ENCODE measurements at regions not wholly inside any gene's neighbourhood (a gene's known extent, or its start where the extent isn't known, plus 50 kb on each side); places are given as distances from the start of the nearest gene placed in this dataset.
"Not testable (repeated sequence)": the region's sequence is repeated elsewhere in the genome, so short reads cannot be mapped to it uniquely, and the experiment has no call there.

GRCh38 chr18:70808481-70809056, 519.7 kb downstream of the SOCS6 start:
- Histone ChIP-seq H3K36me3 (ENCODE audit: control insufficient read depth in 2 of 2, insufficient read depth in 2 of 2, low read length in 2 of 2) (no peaks in the 10 kb centered on the region), H3K27ac (ENCODE audit: low read length) (no peak overlapping the region)

GRCh38 chr18:70781860-70782453, 493.1 kb downstream of the SOCS6 start:
- no peaks in the 10 kb centered on the region for H3K4me1 ChIP-seq (ENCODE audit: control insufficient read depth, insufficient read depth, low read length)
- H3K4me3 ChIP-seq (ENCODE audit: low read length in 2 of 2), result no peak overlapping the region
- H3K36me3 ChIP-seq (ENCODE audit: control insufficient read depth in 2 of 2, insufficient read depth in 2 of 2, low read length in 2 of 2), result no peaks in the 10 kb centered on the region
- no peaks in the 10 kb centered on the region for H3K9me3 ChIP-seq (ENCODE audit: control insufficient read depth in 2 of 2, low read length in 2 of 2)
- H3K9ac ChIP-seq (ENCODE audit: low read length in 2 of 2), result no peak overlapping the region
- no peak overlapping the region for H3K27ac ChIP-seq (ENCODE audit: low read length)
- no peaks in the 10 kb centered on the region for H3K27me3 ChIP-seq (ENCODE audit: control insufficient read depth in 1 of 2, insufficient read depth in 2 of 2, low read length in 2 of 2)

More at GRCh38 chr18:70808481-70809056, 519.7 kb downstream of the SOCS6 start:
- no peak overlapping the region for H3K9ac ChIP-seq (ENCODE audit: low read length in 2 of 2)
- H3K4me3 ChIP-seq (ENCODE audit: low read length in 2 of 2), result no peak overlapping the region
- H3K9me3 ChIP-seq (ENCODE audit: control insufficient read depth in 2 of 2, low read length in 2 of 2), result no peaks in the 10 kb centered on the region
- H3K4me1 ChIP-seq (ENCODE audit: control insufficient read depth, insufficient read depth, low read length), result no peaks in the 10 kb centered on the region
- no peaks in the 10 kb centered on the region for H3K27me3 ChIP-seq (ENCODE audit: control insufficient read depth in 1 of 2, insufficient read depth in 2 of 2, low read length in 2 of 2)

GRCh38 chr18:70766254-70766653, 477.4 kb downstream of the SOCS6 start:
- not testable (repeated sequence) for H3K27me3 ChIP-seq (ENCODE audit: control insufficient read depth in 1 of 2, insufficient read depth in 2 of 2, low read length in 2 of 2); H3K9me3 ChIP-seq (ENCODE audit: control insufficient read depth in 2 of 2, low read length in 2 of 2); H3K4me3 ChIP-seq (ENCODE audit: low read length in 2 of 2); H3K27ac ChIP-seq (ENCODE audit: low read length); H3K9ac ChIP-seq (ENCODE audit: low read length in 2 of 2); H3K4me1 ChIP-seq (ENCODE audit: control insufficient read depth, insufficient read depth, low read length); H3K36me3 ChIP-seq (ENCODE audit: control insufficient read depth in 2 of 2, insufficient read depth in 2 of 2, low read length in 2 of 2)

- H3K4me1 ChIP-seq (ENCODE audit: control insufficient read depth, insufficient read depth, low read length), result no peaks in the 10 kb centered on the region
- no peak overlapping the region for H3K4me3 ChIP-seq (ENCODE audit: low read length in 2 of 2)
- no peaks in the 10 kb centered on the region for H3K9me3 ChIP-seq (ENCODE audit: control insufficient read depth in 2 of 2, low read length in 2 of 2)
Measured at GRCh38 chr18:70762812-70763211, 474.0 kb downstream of the SOCS6 start.

GRCh38 chr18:70758780-70759179, 469.9 kb downstream of the SOCS6 start:
- H3K9me3 ChIP-seq (ENCODE audit: control insufficient read depth in 2 of 2, low read length in 2 of 2), result no peaks in the 10 kb centered on the region
- no peaks in the 10 kb centered on the region for H3K27me3 ChIP-seq (ENCODE audit: control insufficient read depth in 1 of 2, insufficient read depth in 2 of 2, low read length in 2 of 2)
- H3K36me3 ChIP-seq (ENCODE audit: control insufficient read depth in 2 of 2, insufficient read depth in 2 of 2, low read length in 2 of 2), result no peaks in the 10 kb centered on the region
- H3K4me3 ChIP-seq (ENCODE audit: low read length in 2 of 2), result no peak overlapping the region
- H3K9ac ChIP-seq (ENCODE audit: low read length in 2 of 2), result no peak overlapping the region
- H3K4me1 ChIP-seq (ENCODE audit: control insufficient read depth, insufficient read depth, low read length), result no peaks in the 10 kb centered on the region
- H3K27ac ChIP-seq (ENCODE audit: low read length), result no peak overlapping the region

More at GRCh38 chr18:70762812-70763211, 474.0 kb downstream of the SOCS6 start:
- H3K27me3 ChIP-seq (ENCODE audit: control insufficient read depth in 1 of 2, insufficient read depth in 2 of 2, low read length in 2 of 2), result no peaks in the 10 kb centered on the region
- no peak overlapping the region for H3K27ac ChIP-seq (ENCODE audit: low read length)
- no peaks in the 10 kb centered on the region for H3K36me3 ChIP-seq (ENCODE audit: control insufficient read depth in 2 of 2, insufficient read depth in 2 of 2, low read length in 2 of 2)
- no peak overlapping the region for H3K9ac ChIP-seq (ENCODE audit: low read length in 2 of 2)

GRCh38 chr18:70754486-70754885, 465.6 kb downstream of the SOCS6 start:
- H3K36me3 ChIP-seq (ENCODE audit: control insufficient read depth in 2 of 2, insufficient read depth in 2 of 2, low read length in 2 of 2), result no peaks in the 10 kb centered on the region
- no peak overlapping the region for H3K9ac ChIP-seq (ENCODE audit: low read length in 2 of 2)
- H3K9me3 ChIP-seq (ENCODE audit: control insufficient read depth in 2 of 2, low read length in 2 of 2), result no peaks in the 10 kb centered on the region
- H3K27me3 ChIP-seq (ENCODE audit: control insufficient read depth in 1 of 2, insufficient read depth in 2 of 2, low read length in 2 of 2), result no peaks in the 10 kb centered on the region
- H3K4me3 ChIP-seq (ENCODE audit: low read length in 2 of 2), result no peak overlapping the region
- H3K4me1 ChIP-seq (ENCODE audit: control insufficient read depth, insufficient read depth, low read length), result no peaks in the 10 kb centered on the region
- no peak overlapping the region for H3K27ac ChIP-seq (ENCODE audit: low read length)

- Histone ChIP-seq H3K27me3 (ENCODE audit: control insufficient read depth in 1 of 2, insufficient read depth in 2 of 2, low read length in 2 of 2) (no peaks in the 10 kb centered on the region), H3K9me3 (ENCODE audit: control insufficient read depth in 2 of 2, low read length in 2 of 2) (no peaks in the 10 kb centered on the region), H3K27ac (ENCODE audit: low read length) (no peak overlapping the region), H3K4me3 (ENCODE audit: low read length in 2 of 2) (no peak overlapping the region), H3K9ac (ENCODE audit: low read length in 2 of 2) (no peak overlapping the region), H3K36me3 (ENCODE audit: control insufficient read depth in 2 of 2, insufficient read depth in 2 of 2, low read length in 2 of 2) (no peaks in the 10 kb centered on the region), H3K4me1 (ENCODE audit: control insufficient read depth, insufficient read depth, low read length) (no peaks in the 10 kb centered on the region)
Measured at GRCh38 chr18:70732916-70733315, 444.1 kb downstream of the SOCS6 start.

GRCh38 chr18:70732188-70732587, 443.3 kb downstream of the SOCS6 start:
- Histone ChIP-seq H3K27ac (ENCODE audit: low read length) (no peak overlapping the region), H3K9me3 (ENCODE audit: control insufficient read depth in 2 of 2, low read length in 2 of 2) (no peaks in the 10 kb centered on the region), H3K4me1 (ENCODE audit: control insufficient read depth, insufficient read depth, low read length) (no peaks in the 10 kb centered on the region), H3K9ac (ENCODE audit: low read length in 2 of 2) (no peak overlapping the region), H3K4me3 (ENCODE audit: low read length in 2 of 2) (no peak overlapping the region), H3K27me3 (ENCODE audit: control insufficient read depth in 1 of 2, insufficient read depth in 2 of 2, low read length in 2 of 2) (no peaks in the 10 kb centered on the region), H3K36me3 (ENCODE audit: control insufficient read depth in 2 of 2, insufficient read depth in 2 of 2, low read length in 2 of 2) (no peaks in the 10 kb centered on the region)

GRCh38 chr18:70720607-70721006, 431.8 kb downstream of the SOCS6 start:
- no peaks in the 10 kb centered on the region for H3K27me3 ChIP-seq (ENCODE audit: control insufficient read depth in 1 of 2, insufficient read depth in 2 of 2, low read length in 2 of 2)
- H3K27ac ChIP-seq (ENCODE audit: low read length), result no peak overlapping the region
- H3K9ac ChIP-seq (ENCODE audit: low read length in 2 of 2), result no peak overlapping the region
- H3K36me3 ChIP-seq (ENCODE audit: control insufficient read depth in 2 of 2, insufficient read depth in 2 of 2, low read length in 2 of 2), result no peaks in the 10 kb centered on the region
- no peaks in the 10 kb centered on the region for H3K4me1 ChIP-seq (ENCODE audit: control insufficient read depth, insufficient read depth, low read length)
- H3K4me3 ChIP-seq (ENCODE audit: low read length in 2 of 2), result no peak overlapping the region
- H3K9me3 ChIP-seq (ENCODE audit: control insufficient read depth in 2 of 2, low read length in 2 of 2), result no peaks in the 10 kb centered on the region

GRCh38 chr18:70709720-70710119, 420.9 kb downstream of the SOCS6 start:
- H3K4me3 ChIP-seq (ENCODE audit: low read length in 2 of 2), result no peak overlapping the region
- no peaks in the 10 kb centered on the region for H3K27me3 ChIP-seq (ENCODE audit: control insufficient read depth in 1 of 2, insufficient read depth in 2 of 2, low read length in 2 of 2)
- H3K36me3 ChIP-seq (ENCODE audit: control insufficient read depth in 2 of 2, insufficient read depth in 2 of 2, low read length in 2 of 2), result no peaks in the 10 kb centered on the region
- no peaks in the 10 kb centered on the region for H3K9me3 ChIP-seq (ENCODE audit: control insufficient read depth in 2 of 2, low read length in 2 of 2)
- no peak overlapping the region for H3K27ac ChIP-seq (ENCODE audit: low read length)
- H3K9ac ChIP-seq (ENCODE audit: low read length in 2 of 2), result no peak overlapping the region
- no peaks in the 10 kb centered on the region for H3K4me1 ChIP-seq (ENCODE audit: control insufficient read depth, insufficient read depth, low read length)

- Histone ChIP-seq H3K36me3 (ENCODE audit: control insufficient read depth in 2 of 2, insufficient read depth in 2 of 2, low read length in 2 of 2) (no peaks in the 10 kb centered on the region), H3K27ac (ENCODE audit: low read length) (no peak overlapping the region), H3K9ac (ENCODE audit: low read length in 2 of 2) (no peak overlapping the region), H3K4me1 (ENCODE audit: control insufficient read depth, insufficient read depth, low read length) (no peaks in the 10 kb centered on the region), H3K27me3 (ENCODE audit: control insufficient read depth in 1 of 2, insufficient read depth in 2 of 2, low read length in 2 of 2) (no peaks in the 10 kb centered on the region), H3K9me3 (ENCODE audit: control insufficient read depth in 2 of 2, low read length in 2 of 2) (no peaks in the 10 kb centered on the region), H3K4me3 (ENCODE audit: low read length in 2 of 2) (no peak overlapping the region)
Measured at GRCh38 chr18:70709144-70709543, 420.3 kb downstream of the SOCS6 start.
